ENCODE measurements at regions not wholly inside any gene's neighbourhood (a gene's known extent, or its start where the extent isn't known, plus 50 kb on each side); places are given as distances from the start of the nearest gene placed in this dataset.
"Not testable (repeated sequence)": the region's sequence is repeated elsewhere in the genome, so short reads cannot be mapped to it uniquely, and the experiment has no call there.

DNA sequence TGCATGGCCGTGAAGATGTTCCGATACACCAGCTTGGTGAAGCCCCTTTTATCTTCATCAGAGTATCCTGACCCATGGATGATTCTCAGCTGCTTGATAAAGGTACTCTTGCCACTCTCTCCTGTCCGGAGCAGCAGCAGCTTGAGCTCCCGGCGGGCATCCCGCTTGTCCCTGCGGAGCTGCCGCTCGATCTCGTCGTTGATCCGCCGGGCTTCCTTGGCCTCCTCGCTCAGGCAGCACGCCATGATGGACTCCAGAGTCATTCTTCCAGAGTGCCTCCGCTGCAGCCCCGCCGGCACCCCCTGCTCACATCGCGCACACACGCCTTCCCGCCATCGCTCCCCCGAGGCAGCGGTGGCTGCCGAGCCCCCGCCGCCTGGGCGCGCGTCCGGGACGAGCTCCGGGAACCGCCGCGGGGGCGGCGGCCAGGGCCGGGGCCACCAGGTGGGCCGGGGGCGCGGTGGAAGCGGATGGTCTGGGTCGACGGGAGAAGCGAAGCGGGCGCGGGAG is 51.3 kb upstream of the TUBA3D start:
- WGBS, 2 experiments (ENCODE audit: extremely low coverage in 1 of 2, insufficient coverage in 1 of 2, insufficient read length in 1 of 2, insufficient replicate concordance in 2 of 2, low coverage in 1 of 2, low lambda C conversion rate in 2 of 2, missing lambda C conversion rate in 1 of 2), result 12% methylated on average over 35 of the region's 50 CpGs; no CpG with 5 or more reads in 1 of the 2 experiments
- H3K23ac ChIP-seq (ENCODE audit: insufficient read length); H3K56ac ChIP-seq (replicated peaks; ENCODE audit: insufficient read length, low read depth, low read length); H2BK5ac ChIP-seq (ENCODE audit: low read depth, low read length); H4K20me1 ChIP-seq (replicated peaks in 1 of 2; ENCODE audit: control insufficient read depth in 1 of 2, insufficient read depth in 2 of 2, low read length in 2 of 2); H4K5ac ChIP-seq (ENCODE audit: insufficient read length, low read depth, low read length); H3K4ac ChIP-seq (replicated peaks; ENCODE audit: insufficient read length, low read depth, low read length); H2AK5ac ChIP-seq (ENCODE audit: low read depth, low read length); H4K91ac ChIP-seq (replicated peaks; ENCODE audit: insufficient read length, low read length); H3K9me3 ChIP-seq (ENCODE audit: insufficient read depth in 2 of 2, low read depth in 1 of 2, low read length in 1 of 2); H4K8ac ChIP-seq (ENCODE audit: extremely low read depth, insufficient read depth, low read length); H3K14ac ChIP-seq (ENCODE audit: insufficient read length); H3K79me1 ChIP-seq (ENCODE audit: low read depth, low read length); H3K23me2 ChIP-seq (ENCODE audit: low read depth, low read length); H3K27ac ChIP-seq (ENCODE audit: low read depth, low read length); H2BK120ac ChIP-seq (replicated peaks; ENCODE audit: low read depth, low read length); FAIRE-seq; H3K79me2 ChIP-seq (ENCODE audit: control insufficient read depth in 1 of 2, insufficient read depth in 2 of 2, low read length in 2 of 2); H2BK12ac ChIP-seq (ENCODE audit: low read depth, low read length); H3K36me3 ChIP-seq (ENCODE audit: control insufficient read depth in 2 of 4, insufficient read depth in 4 of 4, low read length in 3 of 4): not testable (repeated sequence)
- Histone ChIP-seq H3K18ac (ENCODE audit: extremely low read depth, low read length) (peak overlapping the region; percentile 13; the same call in 1 of the 2 replicates), H2AFZ (ENCODE audit: low read length) (peak overlapping the region; percentile 76; the same call in 1 of the 2 replicates), H3K9ac (replicated peaks in 1 of 4; ENCODE audit: extremely low read depth in 1 of 4, low read depth in 3 of 4, low read length in 3 of 4) (peak overlapping the region in 2 of 4 experiments; percentile 22 to 34; a peak in 3 of 7 replicates), H2BK20ac (ENCODE audit: low read length) (0 out of 2 replicates have a peak overlapping the region, but pooled peaks have one; percentile 1), H3K4me2 (ENCODE audit: insufficient read depth in 1 of 2, low read depth in 2 of 2, low read length in 2 of 2) (peak overlapping the region; percentile 33 to 69), H3K4me3 (ENCODE audit: extremely low read depth in 1 of 4, insufficient read depth in 2 of 4, low read depth in 3 of 4, low read length in 4 of 4) (peak overlapping the region; percentile 28 to 56 (median 39)), H3K4me1 (replicated peaks in 1 of 4; ENCODE audit: control insufficient read depth in 3 of 4, insufficient read depth in 4 of 4, low read length in 3 of 4) (peaks cover 0 to 12% (median 3%) of the 10 kb centered on the region in 4 experiments; a peak in 3 of 7 replicates), H2BK15ac (ENCODE audit: low read length) (0 out of 2 replicates have a peak overlapping the region, but pooled peaks have one; percentile 5), H3K27me3 (replicated peaks in 1 of 4; ENCODE audit: control insufficient read depth in 3 of 4, extremely low read depth in 1 of 4, insufficient read depth in 3 of 4, low read length in 3 of 4) (peaks cover 5 to 31% (median 17%) of the 10 kb centered on the region in 4 experiments)
- ChIA-PET CTCF (ENCODE audit: partially characterized antibody) (interaction anchor here (0.8 to 3.3 kb wide), 3 partner anchors 11 to 272 kb away, joined by 3 to 13 read pairs (median 4); partner anchors contain the start of gene MZT2A), POLR2A (ENCODE audit: partially characterized antibody) (interaction anchor here (1.4 to 1.5 kb wide), 2 partner anchors 68 to 332 kb away, joined by 3 read pairs; no protein-coding TSS in a partner anchor)
- peak; percentile 56; the same call in 1 of the 2 replicates for TF ChIP-seq YY1 (IDR thresholded peaks at IDR 0.05; ENCODE audit: low read depth, low read length)
- TF ChIP-seq KDM4A (IDR thresholded peaks at IDR 0.05; ENCODE audit: low read depth, low read length, severe bottlenecking), result peak; percentile 78
- TF ChIP-seq SUZ12 (IDR thresholded peaks at IDR 0.05; ENCODE audit: low read length), result 0 out of 2 replicates have a peak, but pooled peaks have one; percentile 17
- TF ChIP-seq, protein P1, sequence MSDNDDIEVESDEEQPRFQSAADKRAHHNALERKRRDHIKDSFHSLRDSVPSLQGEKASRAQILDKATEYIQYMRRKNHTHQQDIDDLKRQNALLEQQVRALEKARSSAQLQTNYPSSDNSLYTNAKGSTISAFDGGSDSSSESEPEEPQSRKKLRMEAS (IDR thresholded peaks at IDR 0.05), result peak; percentile 75
- TF ChIP-seq, protein P2, sequence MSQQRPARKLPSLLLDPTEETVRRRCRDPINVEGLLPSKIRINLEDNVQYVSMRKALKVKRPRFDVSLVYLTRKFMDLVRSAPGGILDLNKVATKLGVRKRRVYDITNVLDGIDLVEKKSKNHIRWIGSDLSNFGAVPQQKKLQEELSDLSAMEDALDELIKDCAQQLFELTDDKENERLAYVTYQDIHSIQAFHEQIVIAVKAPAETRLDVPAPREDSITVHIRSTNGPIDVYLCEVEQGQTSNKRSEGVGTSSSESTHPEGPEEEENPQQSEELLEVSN (IDR thresholded peaks at IDR 0.05), result peak; percentile 90
- 0 out of 2 replicates have a peak, but pooled peaks have one; percentile 33 for TF ChIP-seq EGR1 (IDR thresholded peaks at IDR 0.05; ENCODE audit: borderline replicate concordance, low read depth, low read length)
- peak; percentile 47; the same call in 1 of the 2 replicates for TF ChIP-seq RBBP5 (IDR thresholded peaks at IDR 0.05; ENCODE audit: borderline replicate concordance, low read depth, low read length)
- DNase-seq (ENCODE audit: low read depth in 1 of 2, low spot score in 2 of 2), result peak in 1 of 2 experiments; percentile 61

Data from H1 (cell line).